NB4 (cell line): ENCODE measurements at regions not wholly inside any gene's neighbourhood (a gene's known extent, or its start where the extent isn't known, plus 50 kb on each side); places are given as distances from the start of the nearest gene placed in this dataset.

ENCODE experiments used
- MYC ChIP-seq: IDR thresholded peaks from 2 replicates; pipeline ENCODE4 v1.6.1; 2011; ENCODE audit warnings: low read depth, low read length
- POLR2A ChIP-seq: IDR thresholded peaks from 2 replicates; pipeline ENCODE4 v1.6.1; 2011; ENCODE audit warnings: mild to moderate bottlenecking; ENCODE audit not compliant: insufficient read length; ENCODE audit errors: extremely low read depth
- TF ChIP-seq, protein P1 (sequence below): IDR thresholded peaks from one replicate; pipeline ENCODE4 v1.5.1; 2012; ENCODE audit warnings: low read depth, low read length
- TF ChIP-seq, protein P2 (sequence below): IDR thresholded peaks from 2 replicates; pipeline ENCODE4 v1.6.1; 2011; ENCODE audit warnings: low read depth, low read length

DNA sequence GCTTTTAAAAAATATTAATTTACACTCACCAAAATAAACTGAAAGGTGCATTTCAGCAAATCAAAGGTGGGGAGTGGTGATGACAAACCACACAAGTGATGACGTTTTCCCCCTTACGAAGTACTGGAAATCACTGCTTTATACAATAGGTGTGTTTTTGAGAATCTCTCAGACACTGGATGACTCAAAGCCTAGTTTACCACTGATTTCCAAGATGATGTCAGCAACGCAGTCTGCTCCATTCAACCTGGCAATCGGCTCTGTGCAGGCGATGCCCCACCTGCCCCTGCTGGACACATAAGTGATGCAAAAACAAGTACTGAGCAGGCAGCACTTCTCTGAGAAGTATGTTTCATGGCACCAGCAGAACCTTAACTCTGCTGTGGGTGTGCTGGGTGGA is 114.4 kb downstream of the SOD2 start:
- TF ChIP-seq, protein P1, sequence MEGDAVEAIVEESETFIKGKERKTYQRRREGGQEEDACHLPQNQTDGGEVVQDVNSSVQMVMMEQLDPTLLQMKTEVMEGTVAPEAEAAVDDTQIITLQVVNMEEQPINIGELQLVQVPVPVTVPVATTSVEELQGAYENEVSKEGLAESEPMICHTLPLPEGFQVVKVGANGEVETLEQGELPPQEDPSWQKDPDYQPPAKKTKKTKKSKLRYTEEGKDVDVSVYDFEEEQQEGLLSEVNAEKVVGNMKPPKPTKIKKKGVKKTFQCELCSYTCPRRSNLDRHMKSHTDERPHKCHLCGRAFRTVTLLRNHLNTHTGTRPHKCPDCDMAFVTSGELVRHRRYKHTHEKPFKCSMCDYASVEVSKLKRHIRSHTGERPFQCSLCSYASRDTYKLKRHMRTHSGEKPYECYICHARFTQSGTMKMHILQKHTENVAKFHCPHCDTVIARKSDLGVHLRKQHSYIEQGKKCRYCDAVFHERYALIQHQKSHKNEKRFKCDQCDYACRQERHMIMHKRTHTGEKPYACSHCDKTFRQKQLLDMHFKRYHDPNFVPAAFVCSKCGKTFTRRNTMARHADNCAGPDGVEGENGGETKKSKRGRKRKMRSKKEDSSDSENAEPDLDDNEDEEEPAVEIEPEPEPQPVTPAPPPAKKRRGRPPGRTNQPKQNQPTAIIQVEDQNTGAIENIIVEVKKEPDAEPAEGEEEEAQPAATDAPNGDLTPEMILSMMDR = no peak
- TF ChIP-seq POLR2A = no peak
- TF ChIP-seq, protein P2, sequence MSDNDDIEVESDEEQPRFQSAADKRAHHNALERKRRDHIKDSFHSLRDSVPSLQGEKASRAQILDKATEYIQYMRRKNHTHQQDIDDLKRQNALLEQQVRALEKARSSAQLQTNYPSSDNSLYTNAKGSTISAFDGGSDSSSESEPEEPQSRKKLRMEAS = no peak
- no peak for TF ChIP-seq MYC
